NCI-H146 treated with DMSO at 0.1 percent for 48 hours (cell line): ENCODE measurements at regions not wholly inside any gene's neighbourhood (a gene's known extent, or its start where the extent isn't known, plus 50 kb on each side); places are given as distances from the start of the nearest gene placed in this dataset.
A peak's percentile ranks its signal among the peaks of the same experiment; 100 is the strongest.

Experiments used
- DNase-seq: peaks from one replicate; lab custom pipeline; 2025; ENCODE audit not compliant: unreplicated experiment; lab: John Stamatoyannopoulos, UW

DNA sequence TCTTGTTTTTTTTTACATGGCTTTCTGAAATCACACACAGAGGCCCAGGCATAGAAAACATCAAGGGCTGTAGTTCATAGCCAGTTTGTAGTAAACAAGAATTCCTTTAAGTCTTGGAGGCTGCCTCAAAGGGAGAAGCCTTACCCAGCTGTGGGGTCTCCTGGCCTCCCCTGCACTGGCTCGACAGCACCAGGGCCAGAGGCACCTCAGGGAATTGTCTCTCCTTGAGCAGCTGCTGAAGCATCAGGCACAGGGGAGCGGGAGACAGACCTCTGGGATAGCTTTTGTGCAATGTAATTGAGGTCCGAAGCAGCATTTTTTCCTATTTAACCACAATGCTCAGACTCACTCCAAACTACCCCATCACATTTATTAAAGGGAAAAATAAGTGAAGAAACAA, 209.1 kb downstream of the HRH4 start:
- DNase-seq: no peak

DNA sequence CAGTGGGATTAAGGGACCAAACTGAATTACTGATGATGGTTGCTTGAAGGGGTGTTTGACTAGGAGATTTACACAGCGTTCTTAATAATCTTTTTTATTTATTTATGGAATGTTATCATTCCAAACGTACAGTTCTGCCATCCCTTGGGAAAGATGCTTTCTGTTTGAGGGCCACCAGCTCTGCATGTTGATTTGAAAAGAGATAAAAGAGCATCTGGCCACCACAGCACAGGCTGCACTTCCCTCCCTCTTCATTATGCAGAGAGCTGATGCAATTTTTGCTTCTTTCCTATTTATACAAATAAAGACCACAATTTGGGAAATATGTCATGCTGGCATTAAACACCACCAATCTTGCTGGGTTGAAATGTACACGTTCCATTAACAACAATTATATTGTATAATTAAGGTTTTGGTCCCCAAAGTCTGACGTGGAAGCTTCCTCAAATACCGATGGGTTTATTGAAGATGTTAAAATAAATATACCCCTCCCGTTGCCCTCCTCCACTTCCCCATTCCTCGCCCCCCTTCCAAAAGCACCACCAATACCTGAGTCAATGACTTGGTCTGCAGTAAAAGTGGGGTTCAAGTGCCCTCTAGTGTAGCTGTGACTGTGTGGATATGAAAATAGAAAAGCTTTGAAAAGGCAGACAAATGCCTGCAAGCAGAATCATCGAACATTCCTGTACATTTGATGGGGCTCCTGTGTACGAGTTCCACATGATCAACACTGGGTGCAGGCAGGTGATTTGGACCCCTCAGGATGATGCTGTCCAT, 211.9 kb downstream of the HRH4 start:
- DNase-seq: no peak

DNA sequence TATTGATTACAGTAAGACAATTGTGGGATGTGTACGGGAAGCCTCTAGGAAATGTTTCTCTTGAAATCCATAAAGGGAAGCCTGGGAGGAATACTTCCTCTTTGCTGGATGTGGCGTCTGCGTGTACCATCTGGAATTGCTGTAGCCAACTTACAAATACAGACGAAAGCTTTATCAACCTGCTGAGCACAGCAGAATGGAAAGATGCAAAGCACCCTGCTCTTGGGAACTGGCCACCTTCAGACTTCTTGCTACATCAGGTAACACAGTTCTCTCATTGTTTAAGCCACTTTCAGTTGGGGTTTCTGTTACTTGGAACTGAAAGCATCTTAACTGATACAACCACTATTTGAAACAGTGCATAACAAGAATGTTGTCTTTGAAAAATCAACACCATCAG, 213.8 kb downstream of the HRH4 start:
- DNase-seq: no peak

DNA sequence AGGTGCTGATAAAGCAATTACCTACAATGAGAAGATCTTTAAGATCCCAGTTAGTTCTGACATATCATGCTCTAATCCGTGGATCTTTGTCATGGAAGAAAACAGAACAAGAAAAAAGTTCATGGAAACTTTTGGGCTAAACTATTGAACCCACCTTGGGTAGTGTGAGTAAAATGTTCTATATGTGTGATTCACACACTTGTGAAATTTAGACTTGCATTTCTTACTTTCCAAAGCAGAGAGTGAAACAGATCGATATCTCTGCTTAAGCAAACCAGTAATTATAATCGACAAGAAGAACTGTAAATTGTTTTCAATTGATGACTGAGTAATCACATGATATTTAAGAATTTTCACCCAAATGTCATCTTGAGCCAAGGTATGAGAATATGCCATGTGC, 214.2 kb downstream of the HRH4 start:
- DNase-seq: no peak

DNA sequence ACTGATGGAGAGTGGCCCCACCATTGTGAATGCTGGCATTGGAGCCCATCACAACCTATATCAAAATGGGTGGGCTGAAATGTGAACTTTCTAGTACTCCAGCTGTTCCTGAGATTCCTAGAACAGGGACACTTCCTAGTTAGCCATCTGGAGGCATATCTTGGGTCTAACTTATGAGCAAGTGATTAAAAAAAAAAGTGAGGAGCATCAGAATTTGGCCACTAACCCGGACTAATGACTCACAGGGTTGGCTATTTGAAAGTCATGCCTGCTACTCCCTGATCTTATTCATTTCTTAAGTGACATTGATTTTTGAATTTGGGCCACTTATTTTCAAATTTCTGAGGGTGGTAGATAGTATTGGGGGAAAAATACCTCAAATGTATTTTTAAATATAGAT, 216.6 kb downstream of the HRH4 start:
- DNase-seq: no peak

DNA sequence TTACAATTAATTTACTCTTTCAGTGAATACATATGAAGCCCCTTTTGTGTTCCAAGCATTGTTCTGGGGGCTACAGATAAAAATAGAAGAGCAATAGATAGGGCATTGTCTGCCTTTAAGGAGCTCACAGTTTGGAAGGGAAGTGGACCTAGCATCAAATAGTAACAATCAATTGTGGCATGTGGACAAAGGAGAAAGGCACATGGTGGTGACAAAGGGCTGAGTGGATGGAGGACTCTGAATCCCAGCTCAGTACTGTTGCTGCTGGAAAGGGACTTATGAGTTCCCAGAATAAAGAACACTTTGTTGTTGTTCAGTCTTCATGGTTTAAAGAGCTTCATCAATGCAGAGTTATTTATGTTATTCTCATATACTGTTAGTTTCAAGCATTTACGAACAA, 217.7 kb downstream of the HRH4 start:
- DNase-seq: no peak

DNA sequence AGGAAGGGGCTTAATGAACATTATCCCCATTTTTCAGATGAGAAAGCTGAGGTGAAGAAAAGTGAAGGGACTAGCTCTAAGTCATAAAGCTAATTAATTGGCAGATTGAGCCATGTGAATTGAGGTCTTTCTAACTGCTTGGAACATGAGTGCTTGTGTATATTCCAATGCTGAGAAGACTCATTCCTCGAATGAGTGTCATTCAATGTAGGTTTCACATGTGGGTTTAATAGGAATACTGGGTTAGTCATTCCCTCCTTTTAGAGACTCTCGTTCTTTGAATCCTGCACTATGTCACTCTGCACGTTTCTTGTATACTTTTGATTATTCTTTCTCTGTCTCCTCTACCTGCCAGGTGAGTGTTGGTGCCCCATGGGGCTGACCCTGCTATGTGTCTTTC, 218.2 kb downstream of the HRH4 start:
- DNase-seq: no peak

DNA sequence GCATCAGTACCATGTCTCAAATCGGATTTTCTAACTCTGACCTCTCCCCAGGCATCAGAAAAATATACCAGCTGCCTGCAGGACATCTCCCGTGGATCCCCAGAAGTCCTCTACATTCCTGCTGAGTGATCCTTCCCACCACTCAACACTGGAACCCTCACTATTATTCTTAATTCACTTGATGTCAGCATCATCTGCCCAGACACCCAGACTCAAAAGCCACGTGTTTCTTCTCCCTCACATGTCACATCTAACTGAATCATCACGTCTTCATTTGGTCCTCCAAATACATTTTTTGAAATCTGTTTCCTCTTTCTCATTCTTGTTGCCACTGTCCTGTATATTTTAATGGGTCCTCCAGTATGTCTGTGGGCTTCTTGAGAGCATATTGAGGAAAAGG, 218.6 kb downstream of the HRH4 start:
- no peak for DNase-seq

DNA sequence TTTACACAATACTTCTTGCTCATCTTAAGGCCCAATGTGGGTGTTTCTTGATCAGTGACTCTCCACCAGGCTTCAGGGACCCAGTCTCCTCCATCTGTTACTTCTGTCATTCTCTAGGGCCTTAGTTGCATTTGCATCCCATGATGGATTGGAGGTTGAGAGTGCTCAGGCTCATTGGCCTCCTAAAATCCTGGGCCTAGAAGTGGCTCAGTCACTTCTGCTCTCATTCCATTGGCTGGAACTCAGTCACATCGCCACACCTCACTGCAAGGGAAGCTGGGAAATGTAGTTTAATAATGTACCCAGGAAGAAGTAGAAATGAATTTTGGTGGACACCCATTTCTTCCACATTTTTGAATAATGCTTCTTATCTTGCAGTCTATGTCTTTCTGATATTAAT, 223.5 kb downstream of the HRH4 start:
- DNase-seq: no peak

DNA sequence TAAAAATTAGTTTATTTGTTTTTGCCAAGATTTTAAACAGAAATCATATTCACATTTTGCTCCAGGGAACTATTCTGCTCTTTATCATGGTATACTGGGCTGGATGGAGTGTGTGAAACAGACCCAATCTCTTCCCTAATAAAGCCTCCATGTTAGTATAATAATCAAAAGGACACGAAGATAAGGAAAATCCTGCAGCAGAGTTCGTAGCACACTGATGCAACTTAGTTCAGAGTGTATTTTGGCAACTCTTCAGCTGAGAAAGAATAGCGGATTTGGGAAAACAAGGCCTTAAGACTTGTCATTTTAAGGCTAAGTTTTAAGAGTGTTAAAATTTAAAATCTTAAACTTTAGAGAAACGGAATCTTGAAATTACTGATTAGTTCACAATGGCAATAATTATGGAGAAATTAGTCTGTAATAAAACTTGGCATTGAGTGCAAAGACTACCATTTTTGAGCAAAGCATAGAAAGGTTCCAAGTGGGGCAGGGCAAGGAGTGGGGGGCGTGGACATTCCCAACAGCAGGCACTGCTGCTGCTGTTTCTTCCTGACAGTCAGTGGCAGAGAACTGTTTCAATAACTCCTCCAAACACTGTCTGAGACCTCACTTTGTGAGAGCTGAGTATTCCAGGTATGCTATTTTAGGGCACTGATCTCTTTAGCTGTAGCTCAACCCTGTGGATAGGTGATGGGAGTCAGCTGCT, 225.0 kb downstream of the HRH4 start:
- DNase-seq: no peak

DNA sequence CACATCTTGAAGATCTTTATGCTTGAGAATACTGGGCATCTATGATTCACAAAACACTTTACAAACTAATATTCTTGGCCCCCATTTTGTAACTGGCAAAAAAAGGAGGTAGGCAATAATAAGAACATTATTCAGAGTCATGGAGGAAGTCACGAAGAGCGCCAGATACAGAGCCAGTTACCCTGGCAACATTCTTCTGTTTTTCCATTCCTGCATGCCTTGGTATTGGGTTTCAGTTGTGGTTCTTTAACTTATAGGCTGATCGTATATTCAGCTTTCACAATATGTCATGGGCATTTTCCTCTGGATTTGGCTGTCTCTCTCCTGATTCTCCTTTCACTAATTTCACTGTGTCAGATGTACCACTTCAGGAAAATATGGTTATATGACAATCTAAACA, 234.7 kb downstream of the HRH4 start:
- DNase-seq: no peak

DNA sequence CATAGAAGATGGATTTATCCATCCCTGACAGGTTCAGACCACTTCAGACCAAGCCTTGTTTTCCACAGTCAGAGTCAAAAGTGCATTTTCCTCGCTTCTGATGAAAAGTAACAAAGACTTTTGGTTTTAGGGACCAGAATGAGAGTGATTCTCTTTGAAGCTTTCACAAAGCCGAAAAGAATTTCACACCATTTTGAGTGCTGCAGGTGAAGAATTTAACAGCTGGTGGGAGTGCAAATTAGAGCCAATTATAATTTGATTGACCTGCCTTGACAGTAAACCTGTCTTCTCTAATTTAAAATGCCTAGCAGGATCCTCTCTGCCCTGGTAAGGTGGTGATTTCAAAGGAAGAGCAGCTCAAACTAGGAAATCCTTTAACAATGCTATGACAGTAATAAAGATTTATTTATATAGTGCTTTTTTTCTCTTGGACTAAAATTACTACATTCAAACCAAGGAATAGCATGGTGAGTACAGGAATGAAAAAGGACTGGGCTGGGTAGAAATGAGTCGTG, 241.6 kb downstream of the HRH4 start:
- DNase-seq: no peak

DNA sequence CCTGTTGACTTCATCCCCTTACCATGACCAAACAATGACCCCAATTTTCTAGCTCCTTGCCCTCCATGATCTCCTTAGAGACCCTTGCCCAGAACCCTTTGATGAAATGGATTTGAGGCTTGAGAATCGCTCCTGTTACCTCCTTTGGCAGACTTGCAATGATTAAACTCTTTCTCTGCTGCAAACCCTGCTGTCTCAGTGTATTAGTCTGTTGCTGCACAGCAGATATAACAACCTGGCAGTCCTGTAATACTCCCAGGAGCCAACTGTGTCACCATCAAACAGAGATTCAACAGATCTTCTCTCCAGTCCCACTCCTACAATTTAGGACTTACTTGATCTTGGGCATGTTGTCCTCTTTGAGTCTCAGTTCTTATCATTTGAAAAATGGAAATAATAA, 242.9 kb downstream of the HRH4 start:
- DNase-seq: no peak

DNA sequence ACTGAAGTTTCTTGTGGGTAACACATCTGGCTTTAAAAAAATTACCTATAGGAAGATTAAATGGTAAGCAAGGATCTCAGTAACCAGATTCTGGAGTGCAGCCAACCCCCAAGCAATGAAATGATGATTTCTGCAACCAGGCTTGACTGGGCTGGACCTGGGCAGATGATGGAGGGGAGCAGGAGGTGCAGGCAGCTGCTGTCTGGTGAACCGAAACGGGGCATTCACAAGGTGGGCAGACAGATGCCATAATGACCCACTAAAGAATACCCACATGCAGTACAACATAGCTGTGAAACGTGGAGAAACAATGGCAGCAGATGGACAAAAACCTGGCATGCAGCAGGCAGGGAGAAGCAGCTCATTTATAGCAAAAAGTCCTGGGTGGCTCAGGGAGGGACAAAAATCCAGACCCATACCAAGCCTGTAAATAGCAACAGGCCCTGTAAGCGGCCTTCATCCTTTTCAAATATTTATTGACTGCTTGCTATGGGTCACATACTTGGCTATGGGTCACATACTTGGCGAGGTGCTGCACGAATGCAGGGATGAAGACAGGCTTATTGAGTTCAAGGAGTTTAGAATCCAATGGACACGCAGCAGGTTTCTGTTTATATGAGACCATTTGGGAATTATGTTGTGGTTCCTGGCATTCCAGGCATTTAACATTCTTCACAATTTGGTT, 244.7 kb downstream of the HRH4 start:
- DNase-seq: no peak

DNA sequence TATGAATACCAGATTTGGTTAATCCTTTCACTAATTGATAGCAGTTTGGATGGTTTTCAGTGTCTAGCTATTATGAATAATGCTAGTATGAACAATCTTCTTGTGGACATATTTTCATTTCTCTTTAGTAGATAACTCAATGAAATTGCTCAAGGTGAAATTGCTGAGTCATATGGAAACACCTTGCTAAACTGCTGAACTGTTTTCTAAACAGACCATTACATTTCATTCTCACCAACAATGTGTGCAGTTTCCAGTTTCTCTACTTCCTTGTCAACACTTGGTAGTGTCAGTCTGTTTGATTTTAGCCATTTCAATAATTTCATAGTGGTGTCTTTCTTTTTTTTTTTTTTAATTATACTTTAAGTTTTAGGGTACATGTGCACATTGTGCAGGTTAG, 250.0 kb downstream of the HRH4 start:
- no peak for DNase-seq

DNA sequence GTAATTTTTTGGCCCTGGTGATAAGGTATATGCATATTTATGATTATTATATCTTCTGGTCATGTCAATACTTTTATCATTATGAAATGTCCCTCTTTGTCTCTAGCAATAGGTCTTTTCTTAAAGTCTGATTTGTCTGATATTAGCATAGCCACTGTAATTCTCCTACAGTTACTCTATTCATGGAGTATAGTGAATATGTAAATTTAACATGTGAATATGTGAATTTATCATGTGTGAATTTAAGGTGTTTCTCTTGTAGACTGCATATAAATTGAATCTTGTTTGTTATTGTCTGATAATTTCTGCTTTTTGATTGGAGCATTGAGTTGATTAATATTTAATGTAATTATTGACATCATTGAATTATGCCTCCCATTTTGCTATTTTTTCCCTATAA, 259.4 kb downstream of the HRH4 start:
- no peak for DNase-seq

DNA sequence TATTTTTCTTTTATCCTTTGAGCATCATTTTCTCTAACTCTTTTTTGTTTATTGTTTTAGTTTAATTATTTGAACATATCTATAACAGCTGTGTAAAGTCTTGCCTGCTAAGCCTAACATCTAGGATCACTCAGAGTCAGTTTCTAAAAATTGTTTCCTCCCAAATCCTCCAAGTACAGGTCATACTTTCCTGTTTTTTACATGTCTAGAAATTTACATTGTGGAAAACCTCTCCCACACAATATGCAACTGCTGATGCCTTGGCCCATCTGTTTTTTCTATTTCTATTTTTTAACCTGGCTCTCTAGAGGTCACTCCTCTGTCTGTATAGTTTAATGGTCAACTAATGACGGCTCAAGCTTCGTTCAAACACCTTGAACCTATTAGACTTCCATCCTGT, 261.0 kb downstream of the HRH4 start:
- no peak for DNase-seq

DNA sequence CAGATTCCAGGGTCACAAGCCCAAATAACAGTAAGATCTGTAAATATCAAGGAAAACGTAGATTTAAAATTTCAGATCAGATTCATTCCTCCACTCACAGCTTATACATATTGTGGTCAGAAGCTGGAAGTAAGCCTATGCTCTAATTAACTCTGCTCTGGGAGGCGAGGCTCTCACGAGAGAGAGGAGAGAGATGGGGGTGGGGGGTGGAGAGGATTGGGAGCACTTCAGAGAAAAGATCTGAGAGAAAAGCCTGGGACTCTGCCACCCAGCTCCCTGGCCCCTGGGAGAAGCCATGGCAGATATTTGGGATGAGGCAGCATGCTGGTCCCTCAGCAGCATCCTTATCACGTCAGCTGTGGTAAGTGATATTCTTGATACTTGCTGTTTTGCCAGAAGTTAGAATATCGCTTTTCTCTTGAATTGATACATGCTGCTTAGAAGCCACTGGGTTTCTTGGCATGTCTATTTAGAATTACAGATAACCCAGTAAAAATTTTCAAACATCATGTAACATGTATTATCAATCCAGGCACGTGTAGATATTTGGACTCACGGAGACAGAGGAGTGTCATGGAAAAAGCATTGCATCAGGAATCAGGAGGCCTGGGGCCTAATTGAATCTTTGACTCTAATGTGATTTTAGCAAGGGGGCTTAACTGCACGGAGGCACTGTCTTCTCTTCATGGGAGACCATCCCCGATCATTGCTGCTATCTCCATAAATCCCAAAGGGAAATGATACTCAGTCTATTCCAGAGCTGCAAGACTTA, 265.4 kb downstream of the HRH4 start:
- DNase-seq: no peak

DNA sequence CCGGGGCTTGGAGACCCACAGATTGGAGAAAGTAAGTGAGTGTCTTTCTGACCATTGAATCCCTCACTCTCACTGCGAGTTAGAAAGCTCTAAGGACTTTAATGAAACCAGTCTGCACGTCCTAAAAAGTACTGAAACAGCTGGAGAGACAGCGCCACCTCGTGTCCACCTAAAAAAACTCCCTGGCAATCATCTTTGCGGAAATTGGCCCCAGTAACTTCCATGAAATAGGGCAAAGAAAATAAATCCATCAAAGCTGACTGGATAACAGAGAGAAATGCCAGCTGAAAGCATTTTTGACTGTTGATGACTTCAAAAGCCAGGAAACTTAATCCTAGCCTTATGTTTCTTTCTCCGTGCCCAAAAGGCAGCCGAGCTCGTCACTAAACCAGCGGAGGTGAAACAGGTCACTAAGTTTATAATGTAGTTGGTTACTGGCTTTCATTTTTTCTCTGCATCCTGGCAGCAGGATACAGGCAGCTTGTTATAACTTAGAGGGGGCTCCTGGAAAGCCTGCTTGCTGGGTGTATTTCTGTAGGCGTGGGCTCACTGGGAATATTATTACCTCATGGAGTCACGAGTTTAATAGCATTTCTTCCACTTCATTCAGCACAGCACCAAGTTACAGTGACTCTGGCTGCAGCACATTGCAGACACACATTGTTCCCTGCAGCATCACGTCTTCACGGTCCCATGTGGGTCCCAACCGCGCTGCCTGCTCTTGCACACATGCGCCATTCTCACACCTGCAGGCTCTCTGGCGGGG, 266.5 kb downstream of the HRH4 start:
- peak; percentile 57 for DNase-seq

DNA sequence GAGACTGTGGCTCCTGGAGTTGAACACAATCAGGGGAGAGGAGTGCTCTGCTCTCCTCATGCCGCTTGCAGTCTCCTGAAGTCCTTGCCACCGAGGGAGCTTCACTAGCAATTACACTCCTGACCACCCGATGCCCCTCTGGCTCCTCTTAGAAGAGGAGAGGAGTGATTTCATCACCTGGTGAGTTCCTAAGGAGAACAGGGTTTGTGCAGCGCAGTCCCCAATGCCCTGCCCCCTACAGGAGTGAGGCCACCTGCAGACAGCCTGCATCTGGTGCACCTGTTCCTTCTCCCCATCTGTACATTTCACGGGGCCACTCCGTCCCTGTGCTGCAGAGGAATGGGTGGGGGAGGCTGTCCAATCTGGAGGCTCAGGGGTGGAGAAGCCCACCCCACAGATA, 267.2 kb downstream of the HRH4 start:
- DNase-seq: no peak

DNA sequence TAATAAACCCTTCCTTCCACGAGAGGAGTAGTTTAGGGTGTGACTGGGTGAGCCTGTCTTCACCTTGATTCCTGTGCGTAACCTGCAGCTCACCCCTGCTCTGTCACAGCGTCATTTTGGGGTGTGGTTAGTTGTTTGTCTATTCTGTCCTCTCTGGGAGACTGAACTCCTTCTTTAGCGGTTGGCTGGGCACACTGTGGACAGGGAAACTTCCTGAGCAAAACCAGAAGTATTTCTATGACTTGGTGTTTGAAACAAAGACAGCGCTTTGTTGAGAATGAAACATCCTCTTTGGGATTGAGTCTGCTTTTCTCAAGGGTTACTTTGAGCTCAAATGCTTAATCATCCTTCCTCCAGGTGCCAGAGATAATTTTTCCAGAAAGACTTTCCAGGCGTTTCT, 270.7 kb downstream of the HRH4 start:
- no peak for DNase-seq
